Heart left ventricle (tissue), 16 donors: ENCODE measurements at regions not wholly inside any gene's neighbourhood (a gene's known extent, or its start where the extent isn't known, plus 50 kb on each side); places are given as distances from the start of the nearest gene placed in this dataset.

Experiments
- ATAC-seq, 4 donors: fragments of 200-7000 bp; cut with Tn5 transposase; one replicate each; pipeline ENCODE4 v1.9.1; 2020 to 2022; ENCODE audit warnings: moderate library complexity in 4 of 4, mild to moderate bottlenecking in 3 of 4, moderate number of reproducible peaks in 1 of 4
- DNase-seq, 5 donors: peaks; one replicate each; pipeline ENCODE4 v3.0.0-alpha.2; 2020
- H3K27ac ChIP-seq, 12 donors: fragments of 200-600 bp; sonication (generic) in 4 of 12; one replicate each; pipeline versions ENCODE4 v1.5.0 to v1.8.0; 2016 to 2022; ENCODE audit warnings: mild to moderate bottlenecking in 2 of 12
- H3K27me3 ChIP-seq, 9 donors: fragments of 200-600 bp; sonication (generic) in 2 of 9; one replicate each; pipeline versions ENCODE4 v1.5.1 to v1.8.0; 2016 to 2022; ENCODE audit warnings: mild to moderate bottlenecking in 3 of 9
- H3K36me3 ChIP-seq, 9 donors: fragments of 200-600 bp; sonication (generic) in 2 of 9; one replicate each; pipeline versions ENCODE4 v1.5.0 to v1.8.0; 2018 to 2022; ENCODE audit warnings: mild to moderate bottlenecking in 2 of 9
- H3K4me1 ChIP-seq, 12 donors: fragments of 200-600 bp; sonication (generic) in 4 of 12; one replicate each; pipeline versions ENCODE4 v1.5.0 to v1.8.0; 2016 to 2022; ENCODE audit warnings: mild to moderate bottlenecking in 3 of 12
- H3K4me3 ChIP-seq, 12 donors: fragments of 200-600 bp; sonication (generic) in 4 of 12; one replicate each; pipeline versions ENCODE4 v1.5.0 to v1.8.0; 2017 to 2022; ENCODE audit warnings: mild to moderate bottlenecking in 9 of 12, moderate library complexity in 4 of 12
- H3K9me3 ChIP-seq, 12 donors: fragments of 200-600 bp; sonication (generic) in 4 of 12; one replicate each; pipeline versions ENCODE4 v1.5.0 to v1.8.0; 2016 to 2022; ENCODE audit warnings: mild to moderate bottlenecking in 1 of 12
- CTCF ChIP-seq, 12 donors: fragments of 200-600 bp; sonication (generic) in 4 of 12; IDR thresholded peaks; one replicate each; pipeline versions ENCODE4 v1.5.0 to v1.8.0; 2018 to 2022; ENCODE audit warnings: antibody characterized with exemption in 12 of 12, mild to moderate bottlenecking in 5 of 12
- POLR2A ChIP-seq, 2 donors: fragments of 450-650 bp; IDR thresholded peaks; one replicate each; pipeline ENCODE4 v1.6.1; 2017; ENCODE audit warnings: antibody characterized with exemption in 2 of 2, mild to moderate bottlenecking in 2 of 2, moderate library complexity in 2 of 2
- WGBS, 4 donors: extraction: QIAGEN DNeasy Blood & Tissue Kit in 2 of 4; methylation state at CpG; one replicate each; pipeline versions ENCODE4 v1.1.5 to v1.1.7; 2013 to 2018; 5-methylcytosine and 5-hydroxymethylcytosine counted together
- intact Hi-C, 10 donors: fragments of 100-400 bp; cut with DNase I; formaldehyde crosslinking; loops; one replicate each; pipeline versions ENCODE4 v1.11.1 to v1.14.2; 2022
- donor health status: ischemic (EF 13 %, LVEDD 7.1; RV severe dilation, severe dysfunction).
- donor health status: healthy with polysubstance abuse.
- donor health status: DM: no; HTN: yes; CAD: no.
- donor health status: DM: no; HTN: no; CAD: no.
- donor health status: ischemic (EF 25% LVEDD 6.9; RV normal size, moderate dysfunction).
- donor health status: ischemic (EF 25% LVEDD 5.7; RV mildly dilated, moderate dysfunction).
- donor health status: healthy.
- donor health status: DM: yes; HTN: yes; CAD: no.
- donor health status: ischemic (EF 35%, LVEDD 5.7; RV mildly dilated, moderate dysfunction).
- donor health status: nonischemic (EF 11% LVEDD 7.7; RV severe dilation, severe dysfunction).
- donor health status: DM: yes; HTN: yes; CAD: no.
- donor health status: PGD.
- donor health status: ischemic (EF 29% LVEDD 5.4; RV normal size, mild dysfunction).
- donor health status: nonischemic (EF 23%, LVEDD 6.1; RV moderate dilation, normal function).

DNA sequence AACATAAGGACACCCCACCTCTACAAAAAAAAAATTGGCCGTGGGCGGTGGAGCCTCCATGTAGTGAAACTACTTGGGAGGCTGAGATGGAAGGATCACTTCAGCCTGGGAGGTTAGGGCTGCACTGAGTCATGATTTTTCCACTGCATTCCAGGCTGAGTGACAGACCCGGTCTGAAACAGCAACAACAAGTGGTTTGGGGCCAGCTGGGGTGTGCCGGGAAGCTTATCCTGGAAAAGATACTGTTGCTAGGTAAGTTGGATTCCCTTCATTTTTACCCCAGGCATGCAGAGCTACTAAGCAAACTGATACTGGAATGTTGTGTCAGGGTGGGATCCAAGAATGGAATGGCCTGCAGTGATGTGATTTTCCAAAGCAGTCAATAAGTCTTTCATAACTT, 57.0 kb downstream of the XAGE2 start:
- DNase-seq (no peak), ATAC-seq (no peak)
- Histone ChIP-seq H3K4me3 (no peak overlapping the region), H3K27ac (no peak overlapping the region), H3K4me1 (no peaks in the 10 kb centered on the region), H3K9me3 (no peaks in the 10 kb centered on the region), H3K27me3 (peaks cover 0 to 32% (median 0%) of the 10 kb centered on the region in 9 donors), H3K36me3 (no peaks in the 10 kb centered on the region)
- intact Hi-C loops, result no loop called here
- 50 to 65% (median 57%) methylated on average over 4 of the region's 4 CpGs for WGBS, 4 donors
- no peak for TF ChIP-seq POLR2A (IDR thresholded peaks at IDR 0.05)
- no peak for TF ChIP-seq CTCF (IDR thresholded peaks at IDR 0.05)

DNA sequence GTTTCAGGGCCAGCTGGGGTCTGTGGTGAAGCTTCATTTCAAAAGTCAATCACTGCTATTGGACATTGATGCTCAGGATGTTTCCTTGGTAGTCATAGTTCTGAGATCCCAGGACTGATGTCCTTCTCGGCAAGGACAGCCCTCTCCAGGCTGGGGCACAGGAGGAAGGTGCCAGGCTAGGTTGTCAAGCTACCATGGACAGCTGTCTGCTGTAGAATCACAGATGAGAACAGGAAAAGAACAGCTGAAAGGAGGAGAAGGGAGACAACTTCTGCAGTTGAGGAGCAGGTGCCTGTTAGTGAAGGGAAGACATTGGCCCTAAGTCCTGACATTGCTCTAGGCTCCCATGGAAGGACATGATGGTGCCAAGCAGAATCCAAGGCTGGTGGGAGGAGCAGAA, 58.0 kb downstream of the XAGE2 start:
- 50 to 60% (median 58%) methylated on average over 1 of the region's 1 CpG for WGBS, 4 donors

GRCh38 chrX:52437212-52437611, 58.4 kb upstream of the XAGE1A start:
- Histone ChIP-seq H3K4me3 (no peak overlapping the region), H3K27ac (no peak overlapping the region), H3K9me3 (no peaks in the 10 kb centered on the region), H3K4me1 (no peaks in the 10 kb centered on the region), H3K27me3 (peaks cover 0 to 57% (median 0%) of the 10 kb centered on the region in 9 donors), H3K36me3 (no peaks in the 10 kb centered on the region)
- TF ChIP-seq CTCF (IDR thresholded peaks at IDR 0.05) (no peak), POLR2A (IDR thresholded peaks at IDR 0.05) (no peak)
- DNase-seq, result no peak
- intact Hi-C loops, result no loop called here
- 56 to 66% (median 60%) methylated on average over 3 of the region's 3 CpGs for WGBS, 4 donors
- no peak for ATAC-seq

More for the DNA sequence above, 58.0 kb downstream of the XAGE2 start:
- DNase-seq, result no peak
- no peak overlapping the region for H3K27ac ChIP-seq
- H3K4me1 ChIP-seq, result no peaks in the 10 kb centered on the region
- TF ChIP-seq CTCF (IDR thresholded peaks at IDR 0.05) (no peak), POLR2A (IDR thresholded peaks at IDR 0.05) (no peak)
- intact Hi-C loops, result no loop called here
- no peaks in the 10 kb centered on the region for H3K36me3 ChIP-seq
- no peaks in the 10 kb centered on the region for H3K9me3 ChIP-seq
- peaks cover 0 to 38% (median 0%) of the 10 kb centered on the region in 9 donors for H3K27me3 ChIP-seq
- ATAC-seq, result no peak
- H3K4me3 ChIP-seq, result no peak overlapping the region
